Retinal pigment epithelial cell (primary cell): ENCODE measurements at regions not wholly inside any gene's neighbourhood (a gene's known extent, or its start where the extent isn't known, plus 50 kb on each side); places are given as distances from the start of the nearest gene placed in this dataset.

ENCODE experiments used
- DNase-seq: peaks from one replicate; pipeline ENCODE4 v3.0.0-alpha.2; 2010; ENCODE audit warnings: low read depth
- H3K4me3 ChIP-seq: 2 replicates; pipeline ENCODE4 v1.5.1; 2011; ENCODE audit warnings: mild to moderate bottlenecking, low read length, control low read depth, moderate library complexity
- CTCF ChIP-seq: conservative IDR thresholded peaks from 2 replicates; pipeline ENCODE4 v1.5.1; 2011; ENCODE audit warnings: low read depth, low read length, control low read depth, inconsistent platforms

GRCh38 chr3:106229495-106230278, 360.9 kb upstream of the CBLB start:
- no peak for TF ChIP-seq CTCF
- no peak overlapping the region for H3K4me3 ChIP-seq
- no peak for DNase-seq

GRCh38 chr3:106231086-106231485, 362.3 kb upstream of the CBLB start:
- TF ChIP-seq CTCF = no peak
- no peak overlapping the region for H3K4me3 ChIP-seq
- DNase-seq = no peak

GRCh38 chr3:106232956-106233355, 364.1 kb upstream of the CBLB start:
- no peak overlapping the region for H3K4me3 ChIP-seq
- DNase-seq = no peak
- no peak for TF ChIP-seq CTCF

GRCh38 chr3:106239195-106239697, 370.4 kb upstream of the CBLB start:
- DNase-seq = no peak
- no peak for TF ChIP-seq CTCF
- H3K4me3 ChIP-seq = no peak overlapping the region

GRCh38 chr3:106241593-106241992, 372.8 kb upstream of the CBLB start:
- H3K4me3 ChIP-seq = no peak overlapping the region
- DNase-seq = no peak
- no peak for TF ChIP-seq CTCF

GRCh38 chr3:106242781-106243180, 374.0 kb upstream of the CBLB start:
- no peak overlapping the region for H3K4me3 ChIP-seq
- no peak for DNase-seq
- no peak for TF ChIP-seq CTCF

- TF ChIP-seq CTCF = no peak
- H3K4me3 ChIP-seq = no peak overlapping the region
- no peak for DNase-seq
These were observed 376.6 kb upstream of the CBLB start for GRCh38 chr3:106245400-106245799.
